NT2/D1 (cell line): ENCODE measurements at regions not wholly inside any gene's neighbourhood (a gene's known extent, or its start where the extent isn't known, plus 50 kb on each side); places are given as distances from the start of the nearest gene placed in this dataset.

Source experiments
- SUZ12 ChIP-seq: IDR thresholded peaks from 2 replicates; pipeline ENCODE4 v1.6.1; 2011; ENCODE audit not compliant: insufficient read length, insufficient read depth; ENCODE audit errors: extremely low read depth
- YY1 ChIP-seq: IDR thresholded peaks from 2 replicates; pipeline ENCODE4 v1.6.1; 2011; ENCODE audit not compliant: insufficient read length, insufficient read depth

- TF ChIP-seq SUZ12 (no peak), YY1 (no peak)
Measured at GRCh38 chr16:59355704-59356103, 621.6 kb upstream of the GOT2 start.
